NCI-H1105 (cell line): ENCODE measurements at regions not wholly inside any gene's neighbourhood (a gene's known extent, or its start where the extent isn't known, plus 50 kb on each side); places are given as distances from the start of the nearest gene placed in this dataset.
A peak's percentile ranks its signal among the peaks of the same experiment; 100 is the strongest.
"Not testable (repeated sequence)": the region's sequence is repeated elsewhere in the genome, so short reads cannot be mapped to it uniquely, and the experiment has no call there.

Experiments
- DNase-seq: peaks from one replicate; lab custom pipeline; 2025; lab: John Stamatoyannopoulos, UW

GRCh38 chr7:67916571-67917436 is 920.2 kb downstream of the TYW1 start:
- DNase-seq, result peak; percentile 96

GRCh38 chr7:67917437-67917755 is 920.8 kb downstream of the TYW1 start:
- no peak for DNase-seq

- no peak for DNase-seq
Measured at GRCh38 chr7:67918158-67918557, 921.5 kb downstream of the TYW1 start.

- no peak for DNase-seq
Measured at GRCh38 chr7:67923286-67923685, 926.7 kb downstream of the TYW1 start.

GRCh38 chr7:67928141-67928540 is 931.5 kb downstream of the TYW1 start:
- DNase-seq, result no peak

GRCh38 chr7:67936447-67936846 is 939.8 kb downstream of the TYW1 start:
- not testable (repeated sequence) for DNase-seq

- DNase-seq, result no peak
Measured at GRCh38 chr7:67940400-67940799, 943.8 kb downstream of the TYW1 start.

GRCh38 chr7:67947191-67947590 is 950.6 kb downstream of the TYW1 start:
- no peak for DNase-seq

- no peak for DNase-seq
Measured at GRCh38 chr7:67947646-67948045, 951.0 kb downstream of the TYW1 start.

GRCh38 chr7:67950321-67951083 is 953.9 kb downstream of the TYW1 start:
- no peak for DNase-seq

- no peak for DNase-seq
Measured at GRCh38 chr7:67955061-67955460, 958.4 kb downstream of the TYW1 start.

GRCh38 chr7:67962863-67963262 is 966.2 kb downstream of the TYW1 start:
- no peak for DNase-seq

GRCh38 chr7:67976490-67976889 is 979.9 kb downstream of the TYW1 start:
- DNase-seq, result no peak

- no peak for DNase-seq
Measured at GRCh38 chr7:67983486-67983885, 986.9 kb downstream of the TYW1 start.

- DNase-seq, result no peak
Measured at GRCh38 chr7:67984326-67984725, 987.7 kb downstream of the TYW1 start.

GRCh38 chr7:67989142-67989541 is 992.5 kb downstream of the TYW1 start:
- no peak for DNase-seq

- DNase-seq, result no peak
Measured at GRCh38 chr7:67990003-67990402, 993.4 kb downstream of the TYW1 start.

GRCh38 chr7:67990716-67991115 is 994.1 kb downstream of the TYW1 start:
- DNase-seq, result no peak

- no peak for DNase-seq
Measured at GRCh38 chr7:67992287-67992686, 995.7 kb downstream of the TYW1 start.

GRCh38 chr7:68005992-68006391 is 1009.4 kb downstream of the TYW1 start:
- no peak for DNase-seq

- DNase-seq, result no peak
Measured at GRCh38 chr7:68006619-68007018, 1010.0 kb downstream of the TYW1 start.

GRCh38 chr7:68009716-68010115 is 1013.1 kb downstream of the TYW1 start:
- peak; percentile 9 for DNase-seq

GRCh38 chr7:68014031-68014736 is 1017.6 kb downstream of the TYW1 start:
- DNase-seq, result peak; percentile 89
